ENCODE measurements at regions not wholly inside any gene's neighbourhood (a gene's known extent, or its start where the extent isn't known, plus 50 kb on each side); places are given as distances from the start of the nearest gene placed in this dataset.

- Histone ChIP-seq H3K36me3 (replicated peaks; ENCODE audit: insufficient read depth, low read depth) (no peaks in the 10 kb centered on the region), H2AFZ (no peak overlapping the region), H3K4me2 (no peak overlapping the region), H3K9me3 (ENCODE audit: low read depth) (no peaks in the 10 kb centered on the region), H3K79me2 (no peaks in the 10 kb centered on the region), H3K27ac (no peak overlapping the region), H4K20me1 (ENCODE audit: insufficient read depth, poor library complexity, severe bottlenecking) (no peaks in the 10 kb centered on the region), H3K27me3 (no peaks in the 10 kb centered on the region), H3K9me2 (replicated peaks; ENCODE audit: insufficient read depth) (no peaks in the 10 kb centered on the region), H3K4me1 (ENCODE audit: insufficient read depth) (no peaks in the 10 kb centered on the region), H3K4me3 (no peak overlapping the region)
- DNase-seq (ENCODE audit: low spot score) = no peak
- WGBS (ENCODE audit: low lambda C conversion rate, missing lambda C conversion rate) = 87% methylated on average over 2 of the region's 2 CpGs
- TF ChIP-seq EZH2 (IDR thresholded peaks at IDR 0.05; ENCODE audit: borderline replicate concordance) (no peak), CTCF (IDR thresholded peaks at IDR 0.05; ENCODE audit: poor library complexity) (no peak), EZH2phosphoT487 (IDR thresholded peaks at IDR 0.05; ENCODE audit: low read depth, severe bottlenecking, unreplicated experiment) (no peak)
Observed at GRCh38 chr4:31662951-31663350, 942.8 kb downstream of the PCDH7 start.

- Histone ChIP-seq H3K9me2 (replicated peaks; ENCODE audit: insufficient read depth) (no peaks in the 10 kb centered on the region), H2AFZ (no peak overlapping the region), H3K79me2 (no peaks in the 10 kb centered on the region), H3K36me3 (replicated peaks; ENCODE audit: insufficient read depth, low read depth) (no peaks in the 10 kb centered on the region), H3K4me2 (no peak overlapping the region), H4K20me1 (ENCODE audit: insufficient read depth, poor library complexity, severe bottlenecking) (no peaks in the 10 kb centered on the region), H3K9me3 (ENCODE audit: low read depth) (no peaks in the 10 kb centered on the region), H3K4me1 (ENCODE audit: insufficient read depth) (no peaks in the 10 kb centered on the region), H3K4me3 (no peak overlapping the region), H3K27ac (no peak overlapping the region), H3K27me3 (no peaks in the 10 kb centered on the region)
- TF ChIP-seq CTCF (IDR thresholded peaks at IDR 0.05; ENCODE audit: poor library complexity) (no peak), EZH2phosphoT487 (IDR thresholded peaks at IDR 0.05; ENCODE audit: low read depth, severe bottlenecking, unreplicated experiment) (no peak), EZH2 (IDR thresholded peaks at IDR 0.05; ENCODE audit: borderline replicate concordance) (no peak)
- no peak for DNase-seq (ENCODE audit: low spot score)
- WGBS (ENCODE audit: low lambda C conversion rate, missing lambda C conversion rate) = 90% methylated on average over 2 of the region's 2 CpGs
Observed at GRCh38 chr4:31667686-31668085, 947.5 kb downstream of the PCDH7 start.

- no peak overlapping the region for H3K4me2 ChIP-seq
- H3K79me2 ChIP-seq = no peaks in the 10 kb centered on the region
- H3K9me2 ChIP-seq (replicated peaks; ENCODE audit: insufficient read depth) = no peaks in the 10 kb centered on the region
- WGBS (ENCODE audit: low lambda C conversion rate, missing lambda C conversion rate) = 81% methylated on average over 1 of the region's 1 CpG
- H3K4me3 ChIP-seq = no peak overlapping the region
- H3K27me3 ChIP-seq = no peaks in the 10 kb centered on the region
- TF ChIP-seq CTCF (IDR thresholded peaks at IDR 0.05; ENCODE audit: poor library complexity) = peak; percentile 43
- TF ChIP-seq EZH2 (IDR thresholded peaks at IDR 0.05; ENCODE audit: borderline replicate concordance) = no peak
- no peaks in the 10 kb centered on the region for H3K9me3 ChIP-seq (ENCODE audit: low read depth)
- DNase-seq (ENCODE audit: low spot score) = peak; percentile 21
- H3K4me1 ChIP-seq (ENCODE audit: insufficient read depth) = no peaks in the 10 kb centered on the region
- no peaks in the 10 kb centered on the region for H3K36me3 ChIP-seq (replicated peaks; ENCODE audit: insufficient read depth, low read depth)
- H3K27ac ChIP-seq = no peak overlapping the region
- H2AFZ ChIP-seq = no peak overlapping the region
- no peaks in the 10 kb centered on the region for H4K20me1 ChIP-seq (ENCODE audit: insufficient read depth, poor library complexity, severe bottlenecking)
Observed at GRCh38 chr4:31674313-31674947, 954.3 kb downstream of the PCDH7 start.

- Histone ChIP-seq H3K79me2 (no peaks in the 10 kb centered on the region), H3K36me3 (replicated peaks; ENCODE audit: insufficient read depth, low read depth) (no peaks in the 10 kb centered on the region)
- TF ChIP-seq EZH2 (IDR thresholded peaks at IDR 0.05; ENCODE audit: borderline replicate concordance) = no peak
- no peak for TF ChIP-seq CTCF (IDR thresholded peaks at IDR 0.05; ENCODE audit: poor library complexity)
- TF ChIP-seq EZH2phosphoT487 (IDR thresholded peaks at IDR 0.05; ENCODE audit: low read depth, severe bottlenecking, unreplicated experiment) = no peak
Observed at GRCh38 chr4:31678356-31678755, 958.2 kb downstream of the PCDH7 start.

More at GRCh38 chr4:31678356-31678755, 958.2 kb downstream of the PCDH7 start:
- Histone ChIP-seq H2AFZ (no peak overlapping the region), H3K9me2 (replicated peaks; ENCODE audit: insufficient read depth) (no peaks in the 10 kb centered on the region), H4K20me1 (ENCODE audit: insufficient read depth, poor library complexity, severe bottlenecking) (no peaks in the 10 kb centered on the region), H3K9me3 (ENCODE audit: low read depth) (no peaks in the 10 kb centered on the region), H3K4me1 (ENCODE audit: insufficient read depth) (no peaks in the 10 kb centered on the region), H3K27ac (no peak overlapping the region), H3K27me3 (no peaks in the 10 kb centered on the region), H3K4me2 (no peak overlapping the region), H3K4me3 (no peak overlapping the region)
- no peak for DNase-seq (ENCODE audit: low spot score)
- WGBS (ENCODE audit: low lambda C conversion rate, missing lambda C conversion rate) = 76% methylated on average over 1 of the region's 1 CpG
